ENCODE measurements at regions not wholly inside any gene's neighbourhood (a gene's known extent, or its start where the extent isn't known, plus 50 kb on each side); places are given as distances from the start of the nearest gene placed in this dataset.

- TF ChIP-seq CTCF (IDR thresholded peaks at IDR 0.05; ENCODE audit: insufficient read depth, low read length, poor library complexity, severe bottlenecking) = no peak
- no peak for TF ChIP-seq EZH2phosphoT487 (conservative IDR thresholded peaks at IDR 0.05; ENCODE audit: low read length)
Observed at GRCh38 chr1:73306899-73307555, 890.9 kb downstream of the LRRIQ3 start.
